A673 (cell line): ENCODE measurements at regions not wholly inside any gene's neighbourhood (a gene's known extent, or its start where the extent isn't known, plus 50 kb on each side); places are given as distances from the start of the nearest gene placed in this dataset.

Experiments used
- EZH2 ChIP-seq: fragments of 200-600 bp; sonication (generic); IDR thresholded peaks from 2 replicates; pipeline ENCODE4 v1.6.1; 2017; ENCODE audit warnings: borderline replicate concordance, low read depth, mild to moderate bottlenecking, mixed read lengths, antibody characterized with exemption, low read length; ENCODE audit not compliant: poor library complexity, severe bottlenecking
- TF ChIP-seq, protein P1 (sequence below): fragments of 300-800, 200-600 bp; sonication (generic); conservative IDR thresholded peaks from 2 replicates; pipeline ENCODE4 v1.5.1; 2017; ENCODE audit warnings: low read depth, mild to moderate bottlenecking, antibody characterized with exemption, low read length, moderate library complexity, mixed read lengths

DNA sequence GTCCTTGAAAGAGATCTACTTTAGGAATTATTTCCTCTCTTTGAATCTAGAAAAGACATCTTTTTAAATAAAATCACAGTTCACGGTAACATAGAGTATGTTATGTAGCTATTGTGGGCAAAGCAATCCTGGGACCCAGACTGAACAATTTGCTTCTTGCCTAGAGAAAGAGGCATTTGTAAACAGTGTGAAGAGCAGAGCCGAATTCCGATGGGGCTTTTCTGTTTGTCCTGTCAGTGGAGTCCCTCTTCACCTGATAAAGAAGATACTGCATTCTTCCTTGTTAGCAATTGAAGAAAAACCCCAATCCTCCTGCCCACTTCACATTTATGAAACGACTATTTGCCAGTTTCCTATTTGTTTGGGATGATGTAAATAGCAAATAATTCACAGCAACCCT lies 462.9 kb downstream of the WDR72 start:
- TF ChIP-seq, protein P1, sequence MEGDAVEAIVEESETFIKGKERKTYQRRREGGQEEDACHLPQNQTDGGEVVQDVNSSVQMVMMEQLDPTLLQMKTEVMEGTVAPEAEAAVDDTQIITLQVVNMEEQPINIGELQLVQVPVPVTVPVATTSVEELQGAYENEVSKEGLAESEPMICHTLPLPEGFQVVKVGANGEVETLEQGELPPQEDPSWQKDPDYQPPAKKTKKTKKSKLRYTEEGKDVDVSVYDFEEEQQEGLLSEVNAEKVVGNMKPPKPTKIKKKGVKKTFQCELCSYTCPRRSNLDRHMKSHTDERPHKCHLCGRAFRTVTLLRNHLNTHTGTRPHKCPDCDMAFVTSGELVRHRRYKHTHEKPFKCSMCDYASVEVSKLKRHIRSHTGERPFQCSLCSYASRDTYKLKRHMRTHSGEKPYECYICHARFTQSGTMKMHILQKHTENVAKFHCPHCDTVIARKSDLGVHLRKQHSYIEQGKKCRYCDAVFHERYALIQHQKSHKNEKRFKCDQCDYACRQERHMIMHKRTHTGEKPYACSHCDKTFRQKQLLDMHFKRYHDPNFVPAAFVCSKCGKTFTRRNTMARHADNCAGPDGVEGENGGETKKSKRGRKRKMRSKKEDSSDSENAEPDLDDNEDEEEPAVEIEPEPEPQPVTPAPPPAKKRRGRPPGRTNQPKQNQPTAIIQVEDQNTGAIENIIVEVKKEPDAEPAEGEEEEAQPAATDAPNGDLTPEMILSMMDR, result no peak
- no peak for TF ChIP-seq EZH2
